ENCODE measurements at regions not wholly inside any gene's neighbourhood (a gene's known extent, or its start where the extent isn't known, plus 50 kb on each side); places are given as distances from the start of the nearest gene placed in this dataset.

GRCh38 chr16:11447272-11447671 is 102.0 kb downstream of the RMI2 start:
- TF ChIP-seq CTCF (IDR thresholded peaks at IDR 0.05; ENCODE audit: insufficient read depth, low read depth, low read length) (no peak), EZH2 (IDR thresholded peaks at IDR 0.05; ENCODE audit: insufficient read depth, low read length) (no peak)
- FAIRE-seq (no peak), DNase-seq (ENCODE audit: low read depth) (no peak)
- Histone ChIP-seq H3K27ac (ENCODE audit: low read depth, low read length) (no peak overlapping the region), H3K4me2 (ENCODE audit: low read length) (no peak overlapping the region), H3K4me3 (ENCODE audit: insufficient read depth, low read depth, low read length) (no peak overlapping the region), H4K20me1 (ENCODE audit: insufficient read depth, low read length) (no peaks in the 10 kb centered on the region), H2AFZ (ENCODE audit: low read depth, low read length) (no peak overlapping the region), H3K9me3 (ENCODE audit: insufficient read depth, low read depth, low read length) (no peaks in the 10 kb centered on the region), H3K36me3 (ENCODE audit: insufficient read depth, low read length) (no peaks in the 10 kb centered on the region), H3K79me2 (ENCODE audit: insufficient read depth, low read length) (no peaks in the 10 kb centered on the region), H3K27me3 (ENCODE audit: insufficient read depth, low read length) (peaks cover 6% of the 10 kb centered on the region), H3K4me1 (ENCODE audit: insufficient read depth, low read length) (no peaks in the 10 kb centered on the region), H3K9ac (ENCODE audit: low read length) (no peak overlapping the region)
- H3K27ac Mint-ChIP-seq (ENCODE audit: unreplicated experiment): no peak overlapping the region
- H3K9me3 Mint-ChIP-seq (ENCODE audit: unreplicated experiment): no peaks in the 10 kb centered on the region
- no peaks in the 10 kb centered on the region for H3K36me3 Mint-ChIP-seq (ENCODE audit: low read depth, unreplicated experiment)
- no peak overlapping the region for H3K4me3 Mint-ChIP-seq (ENCODE audit: unreplicated experiment)
- no peaks in the 10 kb centered on the region for H3K4me1 Mint-ChIP-seq (ENCODE audit: low read depth, unreplicated experiment)
- H3K27me3 Mint-ChIP-seq (ENCODE audit: low read depth, unreplicated experiment): peaks cover 28% of the 10 kb centered on the region

- Mint-ChIP-seq H3K36me3 (ENCODE audit: low read depth, unreplicated experiment) (no peaks in the 10 kb centered on the region), H3K4me1 (ENCODE audit: low read depth, unreplicated experiment) (no peaks in the 10 kb centered on the region), H3K27ac (ENCODE audit: unreplicated experiment) (no peak overlapping the region), H3K27me3 (ENCODE audit: low read depth, unreplicated experiment) (peaks cover 33% of the 10 kb centered on the region), H3K4me3 (ENCODE audit: unreplicated experiment) (no peak overlapping the region), H3K9me3 (ENCODE audit: unreplicated experiment) (no peaks in the 10 kb centered on the region)
- Histone ChIP-seq H3K9ac (ENCODE audit: low read length) (no peak overlapping the region), H3K4me2 (ENCODE audit: low read length) (no peak overlapping the region), H3K79me2 (ENCODE audit: insufficient read depth, low read length) (no peaks in the 10 kb centered on the region), H3K4me3 (ENCODE audit: insufficient read depth, low read depth, low read length) (no peak overlapping the region), H3K4me1 (ENCODE audit: insufficient read depth, low read length) (no peaks in the 10 kb centered on the region), H3K9me3 (ENCODE audit: insufficient read depth, low read depth, low read length) (no peaks in the 10 kb centered on the region), H2AFZ (ENCODE audit: low read depth, low read length) (no peak overlapping the region), H3K27me3 (ENCODE audit: insufficient read depth, low read length) (peaks cover 6% of the 10 kb centered on the region), H3K36me3 (ENCODE audit: insufficient read depth, low read length) (no peaks in the 10 kb centered on the region), H3K27ac (ENCODE audit: low read depth, low read length) (no peak overlapping the region), H4K20me1 (ENCODE audit: insufficient read depth, low read length) (no peaks in the 10 kb centered on the region)
- no peak for TF ChIP-seq CTCF (IDR thresholded peaks at IDR 0.05; ENCODE audit: insufficient read depth, low read depth, low read length)
- no peak for TF ChIP-seq EZH2 (IDR thresholded peaks at IDR 0.05; ENCODE audit: insufficient read depth, low read length)
- no peak for DNase-seq (ENCODE audit: low read depth)
- no peak for FAIRE-seq
These were observed 102.6 kb downstream of the RMI2 start for GRCh38 chr16:11447836-11448235.

- no peak for FAIRE-seq
- H3K4me1 Mint-ChIP-seq (ENCODE audit: low read depth, unreplicated experiment): no peaks in the 10 kb centered on the region
- no peak overlapping the region for H2AFZ ChIP-seq (ENCODE audit: low read depth, low read length)
- H3K9ac ChIP-seq (ENCODE audit: low read length): no peak overlapping the region
- no peaks in the 10 kb centered on the region for H3K36me3 Mint-ChIP-seq (ENCODE audit: low read depth, unreplicated experiment)
- no peak overlapping the region for H3K27ac ChIP-seq (ENCODE audit: low read depth, low read length)
- no peak overlapping the region for H3K4me3 ChIP-seq (ENCODE audit: insufficient read depth, low read depth, low read length)
- TF ChIP-seq CTCF (IDR thresholded peaks at IDR 0.05; ENCODE audit: insufficient read depth, low read depth, low read length) (no peak), EZH2 (IDR thresholded peaks at IDR 0.05; ENCODE audit: insufficient read depth, low read length) (no peak)
- H3K36me3 ChIP-seq (ENCODE audit: insufficient read depth, low read length): no peaks in the 10 kb centered on the region
- H3K9me3 Mint-ChIP-seq (ENCODE audit: unreplicated experiment): no peaks in the 10 kb centered on the region
- H3K4me1 ChIP-seq (ENCODE audit: insufficient read depth, low read length): no peaks in the 10 kb centered on the region
- H3K9me3 ChIP-seq (ENCODE audit: insufficient read depth, low read depth, low read length): no peaks in the 10 kb centered on the region
- no peaks in the 10 kb centered on the region for H3K79me2 ChIP-seq (ENCODE audit: insufficient read depth, low read length)
- H3K4me2 ChIP-seq (ENCODE audit: low read length): no peak overlapping the region
- H3K27ac Mint-ChIP-seq (ENCODE audit: unreplicated experiment): no peak overlapping the region
- no peak overlapping the region for H3K4me3 Mint-ChIP-seq (ENCODE audit: unreplicated experiment)
- H3K27me3 ChIP-seq (ENCODE audit: insufficient read depth, low read length): peaks cover 12% of the 10 kb centered on the region
- H3K27me3 Mint-ChIP-seq (ENCODE audit: low read depth, unreplicated experiment): peaks cover 37% of the 10 kb centered on the region
- no peak for DNase-seq (ENCODE audit: low read depth)
- no peaks in the 10 kb centered on the region for H4K20me1 ChIP-seq (ENCODE audit: insufficient read depth, low read length)
These were observed 103.6 kb downstream of the RMI2 start for GRCh38 chr16:11448796-11449416.

Measured in astrocyte (in vitro differentiated cells and primary cell).